H9 (cell line): ENCODE measurements at regions not wholly inside any gene's neighbourhood (a gene's known extent, or its start where the extent isn't known, plus 50 kb on each side); places are given as distances from the start of the nearest gene placed in this dataset.

Experiments used
- DNase-seq: peaks from one replicate; pipeline ENCODE4 v3.0.0-alpha.2; 2017
- H2AFZ ChIP-seq: one replicate; pipeline ENCODE4 v1.6.1; 2013; ENCODE audit warnings: mild to moderate bottlenecking, low read length, control low read depth, moderate library complexity
- H2AK5ac ChIP-seq: 2 replicates; pipeline ENCODE4 v1.6.1; 2013; ENCODE audit warnings: low read length, control low read depth, mixed read lengths; ENCODE audit not compliant: insufficient read length
- H2BK120ac ChIP-seq: one replicate; pipeline ENCODE4 v1.6.1; 2013; ENCODE audit warnings: low read depth, mild to moderate bottlenecking, low read length, control low read depth, inconsistent platforms; ENCODE audit not compliant: poor library complexity, severe bottlenecking
- H2BK12ac ChIP-seq: 2 replicates; pipeline ENCODE4 v1.6.1; 2013; ENCODE audit warnings: low read length, control low read depth, mixed read lengths, low read depth; ENCODE audit not compliant: insufficient read length
- H2BK15ac ChIP-seq: 2 replicates; pipeline ENCODE4 v1.6.1; 2013; ENCODE audit warnings: low read depth, low read length, control low read depth
- H2BK20ac ChIP-seq: one replicate; pipeline ENCODE4 v1.6.1; 2013; ENCODE audit warnings: low read depth, mild to moderate bottlenecking, low read length, control low read depth, inconsistent platforms; ENCODE audit not compliant: poor library complexity, severe bottlenecking
- H2BK5ac ChIP-seq: 2 replicates; pipeline ENCODE4 v1.6.1; 2013; ENCODE audit warnings: low read length, control low read depth, mixed read lengths; ENCODE audit not compliant: insufficient read length
- H3K14ac ChIP-seq: 2 replicates; pipeline ENCODE4 v1.6.1; 2013; ENCODE audit warnings: low read length, control low read depth; ENCODE audit not compliant: insufficient read depth
- H3K18ac ChIP-seq: 2 replicates; pipeline ENCODE4 v1.6.1; 2013; ENCODE audit warnings: low read depth, mild to moderate bottlenecking, mixed read lengths, low read length, control low read depth; ENCODE audit not compliant: insufficient read length
- H3K23ac ChIP-seq: 2 replicates; pipeline ENCODE4 v1.6.1; 2013; ENCODE audit warnings: low read length, control low read depth, mixed read lengths, low read depth; ENCODE audit not compliant: insufficient read length
- H3K23me2 ChIP-seq: 2 replicates; pipeline ENCODE4 v1.6.1; 2013; ENCODE audit warnings: low read depth, mild to moderate bottlenecking, mixed read lengths, low read length, control low read depth; ENCODE audit not compliant: insufficient read length, poor library complexity, severe bottlenecking
- H3K27ac ChIP-seq: 2 replicates; pipeline ENCODE4 v1.5.1; 2013; ENCODE audit warnings: low read length, control low read depth, mixed read lengths, low read depth; ENCODE audit not compliant: insufficient read length
- H3K27me3 ChIP-seq: 2 replicates; pipeline ENCODE4 v1.6.1; 2013; ENCODE audit warnings: low read length, control low read depth, inconsistent platforms; ENCODE audit not compliant: insufficient read depth
- H3K4ac ChIP-seq: 2 replicates; pipeline ENCODE4 v1.6.1; 2013; ENCODE audit warnings: low read depth, mild to moderate bottlenecking, control low read depth, inconsistent platforms, low read length, moderate library complexity
- H3K4me1 ChIP-seq: 2 replicates; pipeline ENCODE4 v1.6.1; 2013; ENCODE audit warnings: low read length, control low read depth, inconsistent platforms; ENCODE audit not compliant: insufficient read depth
- H3K4me2 ChIP-seq: 2 replicates; pipeline ENCODE4 v1.6.1; 2013; ENCODE audit warnings: low read length, control low read depth, mixed read lengths; ENCODE audit not compliant: insufficient read length, insufficient read depth
- H3K56ac ChIP-seq: 2 replicates; pipeline ENCODE4 v1.6.1; 2013; ENCODE audit warnings: low read depth, mild to moderate bottlenecking, mixed read lengths, low read length, control low read depth; ENCODE audit not compliant: insufficient read length
- H3K79me1 ChIP-seq: 2 replicates; pipeline ENCODE4 v1.6.1; 2013; ENCODE audit warnings: low read depth, mild to moderate bottlenecking, moderate library complexity, low read length, control low read depth, inconsistent platforms; ENCODE audit not compliant: insufficient read depth, poor library complexity, severe bottlenecking
- H3K79me2 ChIP-seq: 2 replicates; pipeline ENCODE4 v1.6.1; 2013; ENCODE audit warnings: low read length, control low read depth, inconsistent platforms; ENCODE audit not compliant: insufficient read depth
- H3K9ac ChIP-seq: 2 replicates; pipeline ENCODE4 v1.6.1; 2013; ENCODE audit warnings: low read length, control low read depth, mixed read lengths; ENCODE audit not compliant: insufficient read length; ENCODE audit errors: extremely low read depth
- H3K9me3 ChIP-seq: one replicate; pipeline ENCODE4 v1.6.1; 2013; ENCODE audit warnings: low read depth, low read length, inconsistent platforms; ENCODE audit not compliant: control insufficient read depth
- H3T11ph ChIP-seq: one replicate; pipeline ENCODE4 v1.6.1; 2013; ENCODE audit warnings: mild to moderate bottlenecking, low read length, control low read depth, inconsistent platforms
- H4K20me1 ChIP-seq: one replicate; pipeline ENCODE4 v1.6.1; 2013; ENCODE audit not compliant: control insufficient read depth, insufficient read length, insufficient read depth
- H4K5ac ChIP-seq: 2 replicates; pipeline ENCODE4 v1.6.1; 2013; ENCODE audit warnings: low read depth, mild to moderate bottlenecking, mixed read lengths, low read length, control low read depth; ENCODE audit not compliant: insufficient read length
- H4K8ac ChIP-seq: replicated peaks from 2 replicates; pipeline ENCODE4 v1.6.1; 2013; ENCODE audit warnings: low read length, control low read depth, mixed read lengths, low read depth; ENCODE audit not compliant: insufficient read length
- H4K91ac ChIP-seq: 2 replicates; pipeline ENCODE4 v1.6.1; 2013; ENCODE audit warnings: low read depth, mild to moderate bottlenecking, moderate library complexity, mixed read lengths, low read length, control low read depth; ENCODE audit not compliant: insufficient read length
- H3K27ac Mint-ChIP-seq, 3 experiments: 2 replicates in 2 of 3; 3 replicates in 1 of 3; pipeline ENCODE4 v1.8.0; 2020 to 2021; ENCODE audit warnings: mixed read lengths in 3 of 3, mild to moderate bottlenecking in 1 of 3, moderate library complexity in 1 of 3
- H3K27me3 Mint-ChIP-seq: 2 replicates; pipeline ENCODE4 v1.8.0; 2021; ENCODE audit warnings: low read depth, mild to moderate bottlenecking, moderate library complexity, mixed read lengths
- H3K36me3 Mint-ChIP-seq, 3 experiments: 2 replicates in 2 of 3; 3 replicates in 1 of 3; pipeline ENCODE4 v1.8.0; 2020 to 2021; ENCODE audit warnings: low read depth in 3 of 3, mixed read lengths in 3 of 3; ENCODE audit not compliant: insufficient read depth in 1 of 3
- H3K4me1 Mint-ChIP-seq, 2 experiments: 2 replicates each; pipeline ENCODE4 v1.8.0; 2020; ENCODE audit warnings: mixed read lengths in 2 of 2
- H3K4me3 Mint-ChIP-seq, 2 experiments: 2 replicates in 1 of 2; 3 replicates in 1 of 2; pipeline ENCODE4 v1.8.0; 2020 to 2021; ENCODE audit warnings: mild to moderate bottlenecking in 2 of 2, mixed read lengths in 2 of 2, moderate library complexity in 1 of 2
- H3K9me3 Mint-ChIP-seq, 2 experiments: 2 replicates in 1 of 2; 3 replicates in 1 of 2; pipeline ENCODE4 v1.8.0; 2020; ENCODE audit warnings: mild to moderate bottlenecking in 2 of 2, mixed read lengths in 2 of 2, moderate library complexity in 1 of 2
- CTCF ChIP-seq: fragments of 200-600 bp; sonication (generic); conservative IDR thresholded peaks from 3 replicates; pipeline ENCODE4 v1.8.0; 2021; ENCODE audit warnings: antibody characterized with exemption, mild to moderate bottlenecking
- WGBS: extraction: QIAGEN DNeasy Blood & Tissue Kit; methylation state at CpG from one replicate; pipeline ENCODE4 v1.1.7; 2013; ENCODE audit warnings: missing lambda C conversion rate, low lambda C conversion rate, mixed read lengths; ENCODE audit not compliant: insufficient read length; ENCODE audit errors: extremely low coverage; 5-methylcytosine and 5-hydroxymethylcytosine counted together

- no CpG with 5 or more reads among the region's 3 CpGs for WGBS
- Mint-ChIP-seq H3K9me3 (peaks cover 0 to 2% of the 10 kb centered on the region in 2 experiments; a peak in 2 of 5 replicates), H3K27me3 (peaks cover 2% of the 10 kb centered on the region), H3K4me3 (no peak overlapping the region), H3K36me3 (no peaks in the 10 kb centered on the region; a peak in 1 of 7 replicates), H3K4me1 (no peaks in the 10 kb centered on the region), H3K27ac (no peak overlapping the region)
- no peak overlapping the region for H4K5ac ChIP-seq
- no peak overlapping the region for H3K56ac ChIP-seq
- no peak overlapping the region for H3K9ac ChIP-seq
- H3K79me1 ChIP-seq, result no peaks in the 10 kb centered on the region
- DNase-seq, result no peak
- no peaks in the 10 kb centered on the region for H4K20me1 ChIP-seq
- no peak overlapping the region for H3K23ac ChIP-seq
- H2BK12ac ChIP-seq, result no peak overlapping the region
- no peak overlapping the region for H4K8ac ChIP-seq
- H3K18ac ChIP-seq, result no peak overlapping the region
- H2AK5ac ChIP-seq, result no peak overlapping the region
- H2BK20ac ChIP-seq, result no peak overlapping the region
- H3K23me2 ChIP-seq, result no peaks in the 10 kb centered on the region
- no peaks in the 10 kb centered on the region for H3K4me1 ChIP-seq
- no peak overlapping the region for H3K14ac ChIP-seq
- no peak overlapping the region for H2AFZ ChIP-seq
- no peaks in the 10 kb centered on the region for H3K9me3 ChIP-seq
- H2BK5ac ChIP-seq, result no peak overlapping the region
- H3K79me2 ChIP-seq, result 0 out of 2 replicates have a peak, but pooled peaks cover 2% of the 10 kb centered on the region
- no peak overlapping the region for H2BK15ac ChIP-seq
- H3K4ac ChIP-seq, result no peak overlapping the region
- no peak overlapping the region for H3K27ac ChIP-seq
- H4K91ac ChIP-seq, result no peak overlapping the region
- H3K4me2 ChIP-seq, result no peak overlapping the region
- H3K27me3 ChIP-seq, result no peaks in the 10 kb centered on the region
- TF ChIP-seq CTCF, result no peak
- H3T11ph ChIP-seq, result no peak overlapping the region
- H2BK120ac ChIP-seq, result no peak overlapping the region
These were observed 123.6 kb upstream of the KCNJ15 start for GRCh38 chr21:38133240-38133639.
